GM12865 (cell line): ENCODE measurements at regions not wholly inside any gene's neighbourhood (a gene's known extent, or its start where the extent isn't known, plus 50 kb on each side); places are given as distances from the start of the nearest gene placed in this dataset.

Experiments used
- DNase-seq: peaks from one replicate; pipeline ENCODE4 v3.0.0; 2010; ENCODE audit warnings: low read depth
- H3K4me3 ChIP-seq: 2 replicates; pipeline ENCODE4 v1.5.1; 2011; ENCODE audit warnings: mild to moderate bottlenecking, low read depth, low read length, control low read depth
- CTCF ChIP-seq: IDR thresholded peaks from 2 replicates; pipeline ENCODE4 v1.5.1; 2011; ENCODE audit warnings: low read length, control low read depth, low read depth, inconsistent platforms; ENCODE audit not compliant: insufficient read depth; ENCODE audit errors: missing control alignments

- no peak for DNase-seq
- no peak for TF ChIP-seq CTCF
- no peak overlapping the region for H3K4me3 ChIP-seq
Measured at GRCh38 chr17:77291591-77292386, 151.0 kb downstream of the SEC14L1 start.

GRCh38 chr17:77294761-77295160 is 154.0 kb downstream of the SEC14L1 start:
- no peak for DNase-seq
- TF ChIP-seq CTCF: no peak
- no peak overlapping the region for H3K4me3 ChIP-seq

- DNase-seq: no peak
- TF ChIP-seq CTCF: no peak
- no peak overlapping the region for H3K4me3 ChIP-seq
Measured at GRCh38 chr17:77295241-77295853, 154.6 kb downstream of the SEC14L1 start.

- no peak overlapping the region for H3K4me3 ChIP-seq
- TF ChIP-seq CTCF: no peak
- no peak for DNase-seq
Measured at GRCh38 chr17:77296769-77297409, 156.1 kb downstream of the SEC14L1 start.

- no peak for DNase-seq
- TF ChIP-seq CTCF: no peak
- no peak overlapping the region for H3K4me3 ChIP-seq
Measured at GRCh38 chr17:77297693-77298666, 157.2 kb downstream of the SEC14L1 start.

- no peak for TF ChIP-seq CTCF
- no peak overlapping the region for H3K4me3 ChIP-seq
- no peak for DNase-seq
Measured at GRCh38 chr17:77298811-77299210, 158.0 kb downstream of the SEC14L1 start.
